Calu3 (cell line): ENCODE measurements at regions not wholly inside any gene's neighbourhood (a gene's known extent, or its start where the extent isn't known, plus 50 kb on each side); places are given as distances from the start of the nearest gene placed in this dataset.

Experiments
- BruUV-seq: library from RNA; stranded (reverse); fragments of 400-500 nt; replicated peaks from 2 replicates; lab custom pipeline; 2021; lab: Mats Ljungman, UMichigan
- CTCF ChIA-PET: fragments of 300-600 bp; sonication (Branson Sonifier 250); formaldehyde crosslinking; loops from one replicate; lab custom pipeline; 2022; ENCODE audit warnings: antibody characterized with exemption; lab: Charles Lee
- DNase-seq: peaks from one replicate; pipeline ENCODE4 v3.0.0; 2022
- H3K27ac Mint-ChIP-seq: one replicate; pipeline ENCODE4 v1.8.0; 2022; ENCODE audit warnings: mixed read lengths; ENCODE audit not compliant: unreplicated experiment
- H3K27me3 Mint-ChIP-seq: one replicate; pipeline ENCODE4 v1.8.0; 2022; ENCODE audit warnings: mixed read lengths; ENCODE audit not compliant: unreplicated experiment
- H3K36me3 Mint-ChIP-seq: one replicate; pipeline ENCODE4 v1.8.0; 2022; ENCODE audit warnings: mild to moderate bottlenecking, moderate library complexity, mixed read lengths; ENCODE audit not compliant: insufficient read depth, unreplicated experiment
- H3K4me1 Mint-ChIP-seq: one replicate; pipeline ENCODE4 v1.8.0; 2022; ENCODE audit warnings: mild to moderate bottlenecking, low read depth, mixed read lengths; ENCODE audit not compliant: unreplicated experiment
- H3K4me3 Mint-ChIP-seq: one replicate; pipeline ENCODE4 v1.8.0; 2022; ENCODE audit warnings: mild to moderate bottlenecking, low read depth, moderate library complexity, mixed read lengths; ENCODE audit not compliant: unreplicated experiment
- H3K9me3 Mint-ChIP-seq: one replicate; pipeline ENCODE4 v1.8.0; 2022; ENCODE audit warnings: low read depth, mixed read lengths; ENCODE audit not compliant: unreplicated experiment
- intact Hi-C: fragments of 100-400 bp; cut with micrococcal nuclease; formaldehyde crosslinking; loops from one replicate; pipeline ENCODE4 v1.10.0; 2022; ENCODE audit not compliant: unreplicated experiment
- TF ChIP-seq, protein P1 (sequence below): fragments of 200-600 bp; IDR thresholded peaks from one replicate; pipeline ENCODE4 v1.8.0; 2022; ENCODE audit warnings: antibody characterized with exemption; ENCODE audit not compliant: unreplicated experiment

DNA sequence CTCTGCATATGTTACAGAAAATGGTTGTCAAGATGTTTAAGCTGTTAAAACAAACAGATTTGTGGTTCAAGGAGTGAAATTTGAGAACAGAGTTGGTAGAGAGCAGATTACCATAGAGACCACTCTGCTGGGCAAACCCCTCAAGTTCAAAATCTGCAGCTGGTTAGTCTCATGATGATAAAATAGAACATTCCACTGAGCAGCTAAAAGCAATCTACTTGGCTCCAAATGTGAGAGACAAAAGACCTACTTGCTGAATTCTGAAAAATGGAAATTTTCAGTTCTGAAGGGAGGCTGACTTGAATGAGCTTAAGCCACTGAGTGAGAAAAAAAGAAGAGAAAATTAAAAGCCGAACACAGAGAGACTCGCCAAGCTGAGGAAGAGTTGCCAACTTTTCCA is 519.3 kb downstream of the NOVA1 start:
- intact Hi-C loops: no loop called here
- no TSS peak for BruUV-seq
- DNase-seq: no peak
- H3K27me3 Mint-ChIP-seq: no peaks in the 10 kb centered on the region
- peaks cover 10% of the 10 kb centered on the region for H3K9me3 Mint-ChIP-seq
- no peak overlapping the region for H3K27ac Mint-ChIP-seq
- no peak overlapping the region for H3K4me3 Mint-ChIP-seq
- TF ChIP-seq, protein P1, sequence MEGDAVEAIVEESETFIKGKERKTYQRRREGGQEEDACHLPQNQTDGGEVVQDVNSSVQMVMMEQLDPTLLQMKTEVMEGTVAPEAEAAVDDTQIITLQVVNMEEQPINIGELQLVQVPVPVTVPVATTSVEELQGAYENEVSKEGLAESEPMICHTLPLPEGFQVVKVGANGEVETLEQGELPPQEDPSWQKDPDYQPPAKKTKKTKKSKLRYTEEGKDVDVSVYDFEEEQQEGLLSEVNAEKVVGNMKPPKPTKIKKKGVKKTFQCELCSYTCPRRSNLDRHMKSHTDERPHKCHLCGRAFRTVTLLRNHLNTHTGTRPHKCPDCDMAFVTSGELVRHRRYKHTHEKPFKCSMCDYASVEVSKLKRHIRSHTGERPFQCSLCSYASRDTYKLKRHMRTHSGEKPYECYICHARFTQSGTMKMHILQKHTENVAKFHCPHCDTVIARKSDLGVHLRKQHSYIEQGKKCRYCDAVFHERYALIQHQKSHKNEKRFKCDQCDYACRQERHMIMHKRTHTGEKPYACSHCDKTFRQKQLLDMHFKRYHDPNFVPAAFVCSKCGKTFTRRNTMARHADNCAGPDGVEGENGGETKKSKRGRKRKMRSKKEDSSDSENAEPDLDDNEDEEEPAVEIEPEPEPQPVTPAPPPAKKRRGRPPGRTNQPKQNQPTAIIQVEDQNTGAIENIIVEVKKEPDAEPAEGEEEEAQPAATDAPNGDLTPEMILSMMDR: no peak
- CTCF ChIA-PET: no interaction called here
- no peaks in the 10 kb centered on the region for H3K36me3 Mint-ChIP-seq
- H3K4me1 Mint-ChIP-seq: no peaks in the 10 kb centered on the region

DNA sequence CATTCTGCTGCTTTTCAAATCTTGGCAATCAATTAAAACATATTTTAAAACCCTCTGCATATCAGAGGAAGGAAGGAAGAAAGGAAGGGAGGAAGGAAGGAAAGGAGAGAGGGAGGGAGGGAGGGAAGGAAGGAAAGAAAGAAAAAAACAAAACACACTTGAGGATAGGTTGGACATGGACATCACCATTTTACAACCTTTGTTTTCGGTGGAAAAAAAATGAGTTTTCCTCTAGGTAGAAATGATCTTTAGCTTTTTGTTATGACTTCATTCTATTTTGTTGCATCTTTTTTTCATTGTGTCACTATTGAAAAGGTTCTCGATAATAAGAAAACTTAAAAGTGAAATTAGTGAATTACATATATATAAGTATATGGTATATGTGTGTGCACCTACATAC is 522.9 kb downstream of the NOVA1 start:
- H3K9me3 Mint-ChIP-seq: peaks cover 13% of the 10 kb centered on the region
- no TSS peak for BruUV-seq
- no peak for DNase-seq
- no peaks in the 10 kb centered on the region for H3K4me1 Mint-ChIP-seq
- no peak overlapping the region for H3K4me3 Mint-ChIP-seq
- CTCF ChIA-PET: no interaction called here
- no peaks in the 10 kb centered on the region for H3K36me3 Mint-ChIP-seq
- TF ChIP-seq, protein P1: no peak
- no peak overlapping the region for H3K27ac Mint-ChIP-seq
- no peaks in the 10 kb centered on the region for H3K27me3 Mint-ChIP-seq
- intact Hi-C loops: no loop called here

DNA sequence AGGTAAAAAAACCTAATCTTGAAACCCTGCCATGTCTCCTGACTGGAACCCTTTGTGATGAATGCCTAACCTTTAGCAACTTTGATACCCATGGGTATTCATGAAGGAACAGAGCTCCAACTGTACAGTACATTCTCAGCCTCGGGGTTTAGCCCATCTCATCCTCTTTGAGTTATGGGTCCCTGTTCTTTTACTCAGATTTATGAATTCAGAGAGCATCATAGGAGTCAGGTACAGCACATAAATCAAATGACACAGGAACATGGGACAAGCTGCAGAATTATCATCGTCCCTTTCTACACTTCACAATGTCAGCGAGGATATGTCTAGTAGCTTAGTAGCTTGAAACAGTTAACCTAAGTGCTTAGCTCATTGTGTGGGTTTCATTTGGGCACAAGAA is 527.4 kb downstream of the NOVA1 start:
- TF ChIP-seq, protein P1: no peak
- Mint-ChIP-seq H3K4me3 (no peak overlapping the region), H3K27ac (no peak overlapping the region), H3K9me3 (peaks cover 9% of the 10 kb centered on the region), H3K4me1 (no peaks in the 10 kb centered on the region), H3K27me3 (no peaks in the 10 kb centered on the region), H3K36me3 (no peaks in the 10 kb centered on the region)
- intact Hi-C loops: no loop called here
- DNase-seq: no peak
- BruUV-seq: no TSS peak
- CTCF ChIA-PET: no interaction called here

DNA sequence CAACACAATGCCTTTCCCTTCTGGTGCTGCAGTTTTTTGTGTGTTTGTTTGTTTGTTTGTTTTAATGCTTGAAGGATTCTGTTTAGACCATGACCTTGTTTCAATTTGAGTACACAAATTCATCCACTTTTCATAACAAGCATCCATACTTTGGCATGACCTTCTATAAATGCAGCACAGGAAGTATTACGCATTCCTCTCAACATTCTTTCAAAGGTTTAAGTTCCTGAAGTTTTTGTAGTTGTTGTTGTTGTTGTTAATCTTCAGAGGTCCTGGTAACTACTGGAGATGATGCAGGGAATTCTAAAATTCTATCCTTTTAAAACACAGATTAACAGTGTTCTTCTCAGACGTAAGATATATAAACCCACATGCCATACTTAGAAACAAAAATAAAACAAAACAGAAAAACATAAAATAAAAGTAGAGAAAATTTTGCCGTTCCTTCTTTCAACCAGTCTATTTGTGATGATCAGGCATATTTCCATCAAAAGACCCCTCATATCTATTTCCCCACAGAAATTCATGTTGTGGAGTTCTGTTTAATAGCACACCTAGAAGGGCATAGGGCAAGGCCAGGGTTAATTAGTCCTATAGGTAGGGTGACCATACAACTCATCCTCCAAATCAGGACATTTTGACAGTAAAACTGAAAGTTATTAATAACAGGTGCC is 529.9 kb downstream of the NOVA1 start:
- Mint-ChIP-seq H3K4me3 (no peak overlapping the region), H3K27ac (no peak overlapping the region), H3K4me1 (no peaks in the 10 kb centered on the region), H3K36me3 (no peaks in the 10 kb centered on the region), H3K27me3 (no peaks in the 10 kb centered on the region), H3K9me3 (peaks cover 6% of the 10 kb centered on the region)
- TF ChIP-seq, protein P1: no peak
- intact Hi-C loops: no loop called here
- DNase-seq: no peak
- CTCF ChIA-PET: no interaction called here
- BruUV-seq: no TSS peak
